Iris pigment epithelial cell (primary cell): ENCODE measurements at regions not wholly inside any gene's neighbourhood (a gene's known extent, or its start where the extent isn't known, plus 50 kb on each side); places are given as distances from the start of the nearest gene placed in this dataset.
"Not testable (repeated sequence)": the region's sequence is repeated elsewhere in the genome, so short reads cannot be mapped to it uniquely, and the experiment has no call there.

ENCODE experiments used
- DNase-seq: peaks from one replicate; pipeline ENCODE4 v3.0.0-alpha.2; 2011; ENCODE audit warnings: low read depth

DNA sequence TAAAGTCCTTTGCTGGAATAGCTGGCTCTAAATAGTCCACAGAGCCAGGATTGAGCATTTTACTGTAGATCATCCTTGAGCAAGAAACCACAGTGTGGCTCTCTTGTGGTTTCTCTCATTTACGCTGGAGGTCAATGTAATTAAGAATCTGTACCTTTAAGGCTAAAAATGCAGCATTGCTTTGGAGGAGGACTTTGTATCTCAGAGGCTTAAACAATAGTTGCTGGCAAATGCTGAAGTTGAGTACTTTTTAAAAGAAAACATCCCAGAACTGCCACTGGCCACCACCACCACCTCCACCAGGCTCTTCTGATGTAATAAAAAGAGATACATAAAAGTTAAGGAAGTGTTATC lies 177.3 kb upstream of the ADAMTSL1 start:
- no peak for DNase-seq

DNA sequence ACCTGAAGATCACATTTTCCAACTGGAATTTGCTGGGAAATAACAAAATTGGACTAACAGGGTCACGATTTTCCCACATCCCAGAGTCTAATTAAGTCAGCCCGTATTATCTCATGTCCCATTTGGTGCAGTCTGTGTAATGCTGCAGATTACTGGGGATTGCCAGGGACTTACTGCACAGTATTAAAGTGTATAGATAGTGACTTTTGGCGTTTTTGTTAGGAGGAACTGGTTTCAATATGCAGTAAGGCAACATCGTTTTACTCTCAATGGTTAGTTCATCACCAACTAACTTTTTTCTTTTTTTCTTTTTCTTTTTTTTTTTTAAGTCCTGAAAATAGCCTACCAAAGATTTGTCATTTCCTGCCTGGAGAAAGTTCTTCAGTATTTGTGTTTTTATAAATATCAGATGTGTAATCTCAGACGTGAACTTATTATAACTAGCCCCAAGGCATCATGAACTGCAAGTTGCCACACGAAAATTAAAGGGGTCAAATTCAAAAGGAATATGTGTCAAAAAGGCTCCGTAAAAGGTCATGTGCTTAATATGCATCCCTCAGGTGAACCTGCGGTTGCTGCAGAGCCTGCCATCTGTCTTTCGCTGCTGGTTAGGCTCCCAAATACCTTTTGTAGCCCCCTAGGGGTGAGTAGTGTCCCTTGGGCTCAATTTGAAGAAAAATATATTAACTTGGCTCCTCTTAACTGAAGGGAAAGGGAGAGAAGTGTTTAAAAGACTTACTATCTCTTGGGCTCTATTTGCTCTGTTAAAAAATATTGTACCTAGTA lies 176.7 kb upstream of the ADAMTSL1 start:
- DNase-seq, result peak; percentile 44

DNA sequence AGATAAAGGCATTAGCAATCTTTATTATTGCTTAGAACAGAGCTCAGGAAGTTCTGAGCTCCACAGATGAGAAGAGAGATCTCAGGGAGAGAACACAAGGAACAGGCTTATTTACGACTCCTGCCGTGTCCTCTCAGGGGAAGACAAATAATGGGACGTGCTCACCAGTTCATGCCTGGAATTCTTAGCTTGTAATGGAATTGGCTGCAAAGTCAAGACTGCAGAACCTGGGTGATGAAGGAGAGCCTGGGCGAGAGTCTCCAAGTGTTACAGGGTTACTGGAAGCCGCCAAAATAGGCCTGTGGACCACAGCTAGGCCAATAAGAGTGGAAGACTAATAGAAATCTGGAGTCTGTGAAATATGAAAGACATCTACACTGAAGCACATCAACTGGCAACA lies 174.5 kb upstream of the ADAMTSL1 start:
- DNase-seq, result no peak

DNA sequence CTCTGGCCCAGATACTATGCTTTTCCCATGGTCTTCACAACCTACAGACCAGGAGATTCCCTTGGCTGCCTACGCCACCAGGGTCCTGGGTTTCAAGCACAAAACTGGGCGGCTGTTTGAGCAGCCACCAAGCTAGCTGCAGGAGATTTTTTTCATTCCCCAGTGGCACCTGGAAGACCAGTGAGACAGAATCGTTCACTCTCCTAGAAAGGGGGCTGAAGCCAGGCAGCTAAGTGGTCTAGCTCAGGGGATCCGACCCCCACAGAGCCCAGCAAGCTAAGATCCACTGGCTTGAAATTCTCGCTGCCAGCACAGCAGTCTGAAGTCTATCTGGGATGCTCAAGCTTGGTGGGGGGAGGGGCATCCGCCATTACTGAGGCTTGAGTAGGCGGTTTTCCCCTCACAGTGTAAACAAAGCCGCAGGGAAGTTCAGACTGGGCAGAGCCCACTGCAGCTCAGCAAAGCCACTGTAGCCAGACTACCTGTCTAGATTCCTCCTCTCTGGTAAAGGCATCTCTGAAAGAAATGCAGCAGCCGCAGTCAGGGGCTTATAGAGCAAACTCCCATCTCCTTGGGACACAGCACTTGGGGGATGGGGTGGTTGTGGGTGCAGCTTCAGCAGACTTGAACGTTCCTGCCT lies 168.7 kb upstream of the ADAMTSL1 start:
- not testable (repeated sequence) for DNase-seq

DNA sequence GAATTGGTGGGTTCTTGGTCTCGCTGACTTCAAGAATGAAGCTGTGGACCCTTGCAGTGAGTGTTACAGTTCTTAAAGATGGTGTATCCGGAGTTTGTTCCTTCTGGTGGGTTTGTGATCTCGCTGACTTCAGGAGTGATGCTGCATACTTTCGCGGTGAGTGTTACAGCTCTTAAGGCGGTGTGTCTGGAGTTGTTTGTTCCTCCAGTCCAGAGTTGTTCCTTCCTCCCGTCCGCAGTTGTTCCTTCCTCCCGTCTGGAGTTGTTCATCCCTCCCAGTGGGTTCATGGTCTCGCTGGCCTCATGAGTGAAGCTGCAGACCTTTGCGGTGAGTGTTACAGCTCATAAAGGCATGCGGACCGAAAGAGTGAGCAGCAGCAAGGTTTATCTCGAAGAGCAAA lies 159.6 kb upstream of the ADAMTSL1 start:
- peak; percentile 65 for DNase-seq

DNA sequence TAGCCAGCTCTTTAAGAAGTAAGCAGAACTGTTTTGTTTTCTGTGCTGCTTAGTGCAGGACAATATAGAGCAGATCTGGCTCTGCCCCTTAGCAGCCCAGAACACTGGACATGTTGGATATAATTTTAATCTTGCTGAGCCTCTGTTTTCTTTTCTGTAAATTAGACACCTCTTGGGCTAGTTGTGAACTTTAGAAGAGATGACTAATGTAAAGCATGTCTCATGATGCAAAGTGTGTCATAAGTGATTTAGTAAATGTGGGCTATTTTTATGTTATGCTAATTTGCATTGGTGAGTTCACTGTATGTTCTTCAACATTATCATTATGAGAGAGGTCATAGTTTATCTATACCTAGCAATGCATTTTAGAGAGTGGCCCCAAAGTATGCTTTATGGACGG lies 156.1 kb upstream of the ADAMTSL1 start:
- DNase-seq, result no peak

DNA sequence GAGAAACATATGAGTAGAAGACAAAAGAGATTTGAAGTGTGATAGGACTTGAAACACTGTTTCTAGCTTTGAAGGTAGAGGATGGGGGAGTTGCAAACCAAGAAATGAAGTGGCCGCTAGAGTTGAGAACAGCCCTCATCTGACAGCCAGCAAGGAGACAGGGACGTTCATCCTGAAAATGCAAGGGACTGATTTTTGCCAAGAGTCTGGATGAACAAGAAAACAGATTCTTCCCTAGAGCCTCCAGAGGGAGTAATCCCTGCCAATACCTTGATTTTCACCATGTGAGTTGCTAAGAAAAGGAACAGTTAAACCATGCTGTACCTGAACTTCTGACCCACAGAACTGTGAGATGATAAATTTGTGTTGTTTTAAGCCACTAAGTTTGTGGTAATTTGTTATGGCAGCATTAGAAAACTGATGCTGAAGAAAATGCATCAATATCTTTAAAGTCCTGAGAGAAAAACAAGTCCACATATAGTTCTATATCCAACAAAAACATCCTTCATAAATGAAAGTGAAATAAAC lies 154.0 kb upstream of the ADAMTSL1 start:
- DNase-seq, result no peak

DNA sequence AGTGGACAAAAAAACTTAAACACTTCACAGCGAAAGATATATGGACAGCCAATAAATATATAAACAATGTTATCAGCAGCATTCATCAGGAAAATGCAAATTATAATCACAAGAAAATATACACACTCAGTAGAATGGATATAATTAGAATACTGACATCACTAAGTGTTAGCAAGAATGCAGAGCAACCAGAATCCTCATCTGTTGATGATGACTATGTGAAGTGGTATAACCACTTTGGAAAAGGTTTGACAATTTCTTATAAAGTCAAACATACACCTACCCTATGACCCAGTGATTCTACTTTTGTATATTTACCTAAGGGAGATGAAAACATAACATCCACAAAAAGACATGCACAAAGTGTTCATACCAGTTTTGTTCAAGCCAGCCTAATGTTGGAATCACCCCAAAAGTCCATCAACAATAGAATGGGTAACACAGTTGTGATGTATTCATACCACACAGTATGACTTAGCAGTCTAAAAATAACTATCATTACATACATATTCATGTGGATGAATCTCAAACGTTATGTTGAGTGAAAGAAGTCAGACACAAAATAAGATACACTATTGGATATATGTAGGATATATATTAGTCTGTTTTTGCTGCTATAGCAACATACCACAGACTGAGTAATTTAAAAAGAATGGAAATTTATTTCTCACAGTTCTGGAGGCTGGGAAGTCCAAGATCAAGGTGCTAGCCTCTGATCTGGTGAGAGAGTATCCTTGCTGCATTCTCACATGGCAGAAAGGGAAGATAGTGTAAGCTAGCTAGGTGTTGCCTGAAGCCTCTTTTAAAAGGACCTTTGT lies 148.8 kb upstream of the ADAMTSL1 start:
- DNase-seq, result no peak

DNA sequence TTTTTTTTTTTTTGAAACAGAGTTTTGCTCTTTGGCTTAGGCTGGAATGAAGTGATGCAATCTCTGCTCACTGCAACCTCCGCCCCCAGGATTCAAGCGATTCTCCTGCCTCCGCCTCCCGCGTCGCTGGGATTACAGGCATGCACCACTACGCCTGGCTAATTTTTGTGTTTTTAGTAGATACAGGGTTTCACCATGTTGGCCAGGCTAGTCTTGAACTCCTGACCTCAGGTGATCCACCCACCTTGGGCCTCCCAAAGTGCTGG lies 148.3 kb upstream of the ADAMTSL1 start:
- DNase-seq, result not testable (repeated sequence)

DNA sequence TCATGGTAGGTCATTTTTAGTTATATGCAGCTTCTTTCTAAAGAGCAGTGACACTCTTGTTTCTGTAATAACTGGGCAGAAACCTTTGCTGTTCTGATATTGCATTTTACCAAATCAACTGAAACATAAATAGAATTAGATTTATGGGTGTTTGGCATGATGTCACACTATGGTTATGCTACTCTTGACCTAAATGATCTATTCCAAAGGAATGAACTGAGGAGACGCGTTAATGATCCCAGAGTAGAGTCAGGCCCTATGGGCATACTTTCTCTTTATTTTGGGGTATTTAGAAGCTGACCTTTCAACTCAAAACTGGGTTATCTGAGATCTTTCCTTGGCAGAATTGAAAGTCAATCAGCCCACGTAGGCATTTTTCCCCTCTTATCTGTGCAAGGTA lies 146.8 kb upstream of the ADAMTSL1 start:
- peak; percentile 46 for DNase-seq

DNA sequence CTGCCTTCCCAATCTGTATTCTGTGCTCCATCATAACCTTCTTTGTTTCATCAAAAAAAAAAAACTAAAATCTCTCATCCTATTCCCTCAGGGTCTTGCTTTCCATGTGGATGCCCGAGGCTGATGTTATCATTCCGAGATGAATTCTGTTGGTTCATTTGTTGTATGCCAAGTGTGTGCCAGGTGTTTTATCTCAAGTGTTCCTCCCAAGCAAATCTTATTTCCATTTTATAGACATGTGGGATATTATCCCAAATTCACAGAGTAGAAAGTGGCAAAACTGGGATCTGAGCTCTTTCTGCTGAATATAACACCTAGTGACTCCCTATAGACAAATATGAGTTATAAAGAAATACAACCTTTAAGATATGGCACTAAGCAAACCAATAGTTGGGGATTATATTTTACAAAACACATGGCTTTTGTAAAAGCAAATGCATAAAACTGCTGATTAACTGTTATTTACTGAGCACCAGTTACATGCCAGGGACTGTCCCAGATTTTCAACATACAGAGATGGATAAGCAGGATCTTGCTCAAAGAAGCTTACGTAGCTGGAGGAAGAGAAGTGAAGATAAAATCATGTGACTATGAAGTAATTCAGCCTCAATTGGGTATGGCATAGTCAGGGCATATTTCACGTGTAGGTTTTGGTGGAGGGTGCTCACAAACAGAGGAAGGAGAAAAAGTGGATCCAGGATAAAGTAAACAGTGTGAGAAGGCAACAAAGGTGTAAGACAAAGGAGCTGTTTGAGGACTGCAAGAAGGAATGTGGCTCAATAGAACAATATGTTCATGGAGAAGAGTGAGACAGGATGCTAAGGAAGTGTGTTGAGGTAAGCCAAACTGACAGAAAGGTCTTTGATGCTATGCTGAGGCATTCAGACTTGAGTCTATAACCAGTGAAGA lies 143.3 kb upstream of the ADAMTSL1 start:
- no peak for DNase-seq

DNA sequence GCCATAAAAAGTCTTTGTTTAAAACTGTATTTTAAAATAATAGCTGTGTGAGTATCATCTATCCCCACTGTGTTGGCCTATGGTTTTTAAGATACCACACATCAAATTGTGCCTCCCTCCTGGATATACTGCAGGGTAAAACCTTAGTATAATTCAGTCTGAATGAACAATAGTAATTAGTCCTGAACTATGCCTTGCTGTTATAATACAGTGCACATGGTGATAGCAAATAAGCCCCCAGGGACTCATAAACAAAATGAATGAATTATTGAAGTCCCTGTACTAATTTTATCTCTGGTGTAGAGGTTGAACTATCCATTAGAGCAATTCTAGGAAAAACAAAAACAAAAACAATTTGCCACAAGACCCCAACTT lies 142.7 kb upstream of the ADAMTSL1 start:
- DNase-seq, result no peak

DNA sequence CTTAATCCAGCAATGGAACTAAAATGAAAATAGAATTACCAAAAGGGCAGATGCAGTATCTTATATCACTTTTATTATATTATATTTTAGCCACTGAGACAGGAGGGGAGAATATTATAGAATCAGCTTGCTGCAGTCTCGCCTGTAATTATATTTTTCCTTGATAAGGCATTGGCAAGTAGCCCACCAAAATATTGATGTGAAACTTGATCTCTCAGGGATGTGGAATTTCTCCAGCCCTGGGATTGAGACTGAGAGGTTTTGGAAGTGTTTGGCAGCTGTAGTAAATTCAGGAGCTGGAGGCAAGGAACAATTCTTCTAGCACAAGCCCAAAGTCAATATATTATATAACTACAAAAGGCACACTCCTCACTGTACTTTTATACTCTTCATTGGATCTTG lies 142.1 kb upstream of the ADAMTSL1 start:
- peak; percentile 43 for DNase-seq

DNA sequence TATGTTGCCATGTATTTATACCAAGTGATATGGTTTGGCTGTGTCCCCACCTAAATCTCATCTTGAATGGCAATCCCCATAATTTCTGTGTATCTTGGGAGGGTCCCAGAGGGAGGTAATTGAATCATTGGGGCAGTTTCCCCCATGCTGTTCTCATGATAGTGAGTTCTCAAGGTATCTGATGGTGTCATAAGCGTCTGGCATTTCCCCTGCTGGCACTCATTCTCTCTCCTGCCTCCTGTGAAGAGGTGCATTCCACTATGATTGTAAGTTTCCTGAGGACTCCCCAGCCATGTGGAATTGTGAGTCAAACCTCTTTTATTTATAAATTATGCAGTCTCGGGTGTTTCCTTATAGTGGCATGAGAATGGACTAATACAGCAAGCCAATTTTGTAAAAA lies 140.8 kb upstream of the ADAMTSL1 start:
- DNase-seq, result peak; percentile 77

DNA sequence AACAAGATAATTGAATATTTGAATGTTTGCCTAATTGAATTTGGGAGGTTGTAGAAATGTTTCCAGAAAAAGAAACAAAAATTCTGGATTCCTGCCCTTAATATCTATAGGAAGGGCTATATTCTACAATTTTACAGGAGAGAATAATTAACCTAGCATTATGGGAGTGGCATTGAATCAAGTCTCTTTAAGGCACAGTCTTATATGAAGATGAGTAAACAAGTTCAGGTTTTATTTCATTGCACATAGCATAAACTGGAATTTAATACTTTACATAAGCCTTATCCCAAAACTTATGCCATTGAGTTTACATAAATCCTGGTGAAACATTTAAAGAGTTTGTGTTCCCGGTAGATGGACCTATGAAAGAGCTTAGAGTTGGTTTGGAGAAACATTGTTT lies 138.1 kb upstream of the ADAMTSL1 start:
- DNase-seq, result no peak

DNA sequence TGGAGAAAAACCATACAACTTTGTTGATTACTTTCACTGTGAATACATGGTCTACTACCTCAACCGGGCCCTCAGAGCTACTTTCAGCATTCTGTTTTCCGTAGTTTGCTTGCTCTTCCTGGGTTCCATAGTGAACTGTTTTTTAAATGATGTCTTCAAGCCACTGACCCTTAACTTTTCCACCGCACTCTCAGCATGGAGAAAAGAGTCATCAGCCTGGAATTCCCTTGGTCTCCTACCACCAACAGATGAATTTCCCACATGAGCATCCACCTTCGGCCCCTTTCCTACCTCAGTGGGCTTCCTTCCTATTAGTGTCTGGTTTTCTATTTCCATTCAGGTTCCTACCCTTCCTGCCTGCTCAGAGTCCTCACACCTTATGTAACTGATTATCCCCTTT lies 135.9 kb upstream of the ADAMTSL1 start:
- peak; percentile 54 for DNase-seq

DNA sequence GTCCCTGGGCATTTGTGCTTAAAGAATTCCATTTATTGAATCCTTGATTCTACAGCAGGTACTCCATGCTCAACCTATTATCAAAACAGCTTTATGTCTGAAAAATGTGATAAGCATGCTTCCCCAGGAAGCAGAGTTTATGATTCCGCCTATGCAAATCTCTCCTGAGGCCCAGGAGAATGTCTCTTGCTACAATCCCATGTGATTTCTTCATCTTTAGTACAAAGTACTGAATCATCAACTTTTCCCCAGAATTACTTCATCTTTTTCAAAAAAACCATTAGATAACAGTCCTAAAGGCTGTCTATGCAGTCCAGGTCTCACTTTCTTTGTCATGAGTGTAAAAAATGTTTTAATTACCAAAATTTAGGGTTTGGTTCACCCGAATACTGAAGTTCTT lies 130.2 kb upstream of the ADAMTSL1 start:
- peak; percentile 85 for DNase-seq

DNA sequence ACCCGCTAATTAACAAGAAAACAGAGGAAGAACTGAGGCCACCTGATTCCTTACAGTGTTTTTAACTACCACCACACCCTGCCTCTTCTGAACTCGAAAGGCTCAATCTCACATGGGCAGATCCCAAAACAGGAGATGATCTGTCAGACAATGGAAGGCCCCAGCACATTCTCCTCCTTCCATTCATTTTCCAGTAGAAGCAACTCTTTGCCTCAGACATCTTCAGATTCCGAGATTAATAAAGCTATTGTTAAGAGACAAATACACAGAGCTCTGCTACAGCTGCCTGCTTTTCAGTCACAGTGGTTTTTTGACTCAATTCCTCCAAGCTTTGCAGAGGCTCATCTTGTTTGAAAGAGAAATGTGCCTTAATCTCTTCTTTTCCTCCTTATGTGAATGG lies 127.2 kb upstream of the ADAMTSL1 start:
- no peak for DNase-seq

DNA sequence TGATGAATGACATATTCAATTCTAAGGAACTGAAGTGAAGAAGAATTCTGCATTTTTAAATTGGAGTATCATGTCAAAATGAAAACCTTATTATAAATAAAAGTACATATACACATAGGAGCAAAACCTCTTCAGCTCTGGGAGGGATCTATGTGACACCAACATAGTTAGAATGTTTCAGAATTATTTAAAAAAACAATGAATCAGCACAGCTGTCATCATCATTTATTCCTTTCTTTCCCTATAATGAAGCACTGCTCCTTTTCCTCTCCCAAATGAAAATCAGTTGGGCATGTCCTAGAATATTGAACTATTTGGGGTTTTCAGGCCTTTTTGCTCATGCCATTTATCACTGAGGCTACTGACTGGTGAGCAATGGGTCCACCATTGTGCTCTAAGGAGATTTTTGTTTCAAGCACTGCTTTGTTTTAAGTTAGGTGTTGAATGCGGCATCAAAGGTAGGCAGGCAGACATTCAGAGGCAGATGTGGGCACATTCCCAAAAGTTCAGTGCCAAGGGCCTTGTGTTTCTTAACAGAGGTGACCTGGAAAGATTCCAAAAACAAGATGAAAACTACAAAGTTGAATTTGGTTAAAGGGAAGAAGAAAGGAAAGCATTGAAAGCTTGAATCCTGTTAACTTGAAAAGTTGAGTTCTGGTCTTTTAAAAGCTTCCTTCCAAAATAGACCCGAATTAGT lies 126.4 kb upstream of the ADAMTSL1 start:
- DNase-seq, result peak; percentile 46

DNA sequence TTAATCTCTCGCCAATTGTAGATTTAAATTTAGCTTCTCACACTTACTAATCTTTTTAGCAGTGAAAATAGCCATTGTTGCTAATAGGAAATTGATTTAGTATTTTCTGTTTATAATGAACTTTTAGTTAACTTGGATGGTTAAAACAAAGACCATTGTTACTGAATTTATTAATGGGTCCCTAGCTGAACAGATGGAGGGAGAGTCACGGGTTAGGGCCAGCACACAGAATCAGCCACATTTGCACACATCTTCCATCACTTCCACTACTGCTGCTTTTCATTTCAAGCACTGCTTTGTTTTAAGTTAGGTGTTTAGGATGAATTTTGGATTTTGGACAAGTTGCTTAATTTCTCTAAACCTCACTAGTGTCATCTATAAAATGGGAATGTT lies 125.9 kb upstream of the ADAMTSL1 start:
- DNase-seq, result no peak

DNA sequence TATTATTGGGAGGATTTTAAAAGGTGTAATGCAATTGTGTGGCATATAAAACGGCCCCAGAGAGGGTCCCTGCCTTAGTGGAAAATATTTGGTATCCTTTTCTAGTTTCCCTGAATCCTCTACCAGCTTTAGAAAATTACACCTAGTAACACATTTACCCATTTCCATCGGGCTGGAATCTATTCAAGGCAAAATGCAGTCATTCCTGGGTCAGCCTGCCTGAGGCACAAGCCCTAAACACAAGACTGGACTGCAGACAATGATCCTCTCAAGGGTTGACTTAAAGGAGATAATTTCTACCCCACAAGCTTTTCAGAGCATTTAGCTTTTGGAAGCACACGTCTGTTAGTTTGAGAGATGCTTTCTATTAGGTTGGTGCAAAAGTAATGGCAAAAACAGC lies 124.4 kb upstream of the ADAMTSL1 start:
- no peak for DNase-seq

DNA sequence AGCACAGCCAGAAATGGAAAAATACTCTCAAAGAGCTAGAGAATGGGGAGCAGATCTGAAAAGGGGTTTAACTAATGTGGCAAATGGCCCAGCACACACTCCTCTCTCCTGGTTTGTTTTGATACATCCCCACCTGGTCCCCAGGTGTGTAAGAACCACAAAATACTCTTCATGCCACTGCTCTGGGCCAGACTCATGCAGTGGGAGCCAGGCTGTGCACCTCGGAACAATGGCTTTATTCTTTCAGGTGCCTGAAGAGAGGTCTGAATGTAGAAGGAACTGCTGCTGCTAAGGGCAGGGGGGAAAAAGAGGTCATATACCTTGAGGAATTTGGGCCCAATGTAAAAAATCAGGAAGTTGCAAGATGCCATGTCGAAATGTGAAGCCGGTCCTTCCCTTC lies 123.9 kb upstream of the ADAMTSL1 start:
- no peak for DNase-seq
